Keratinocyte (primary cell): ENCODE measurements at regions not wholly inside any gene's neighbourhood (a gene's known extent, or its start where the extent isn't known, plus 50 kb on each side); places are given as distances from the start of the nearest gene placed in this dataset.

Source experiments
- DNase-seq: peaks from one replicate; pipeline ENCODE4 v3.0.0-alpha.2; 2011; ENCODE audit warnings: low read depth, missing footprints, low spot score
- FAIRE-seq: peaks from 2 replicates; lab custom pipeline; 2011; peaks lifted over from hg19 to GRCh38; lab: Jason Lieb, UNC
- H2AFZ ChIP-seq: 2 replicates; pipeline ENCODE4 v1.6.0; 2012; ENCODE audit warnings: low read length, control low read depth, inconsistent platforms; ENCODE audit not compliant: control insufficient read depth
- H3K27ac ChIP-seq: 2 replicates; pipeline ENCODE4 v1.5.1; 2011; ENCODE audit warnings: low read length; ENCODE audit not compliant: control insufficient read depth, insufficient read depth
- H3K27me3 ChIP-seq: 3 replicates; pipeline ENCODE4 v1.6.0; 2011; ENCODE audit warnings: low read length; ENCODE audit not compliant: control insufficient read depth, insufficient read depth; ENCODE audit errors: extremely low read depth
- H3K36me3 ChIP-seq, 2 experiments: 2 replicates in 1 of 2; 3 replicates in 1 of 2; pipeline ENCODE4 v1.5.1; 2011; ENCODE audit warnings: low read length in 2 of 2, mild to moderate bottlenecking in 1 of 2; ENCODE audit not compliant: control insufficient read depth in 2 of 2, insufficient read depth in 2 of 2; ENCODE audit errors: extremely low read depth in 1 of 2
- H3K4me1 ChIP-seq: 3 replicates; pipeline ENCODE4 v1.5.1; 2011; ENCODE audit warnings: low read length; ENCODE audit not compliant: control insufficient read depth, insufficient read depth; ENCODE audit errors: extremely low read depth
- H3K4me2 ChIP-seq: 3 replicates; pipeline ENCODE4 v1.6.0; 2011; ENCODE audit warnings: low read depth, low read length; ENCODE audit not compliant: control insufficient read depth, insufficient read depth; ENCODE audit errors: extremely low read depth
- H3K4me3 ChIP-seq, 3 experiments: fragments of 200-600 bp in 1 of 3; sonication (generic) in 1 of 3; 2 replicates in 2 of 3; 3 replicates in 1 of 3; pipeline ENCODE4 v1.5.1; 2011 to 2016; ENCODE audit warnings: low read length in 3 of 3, mild to moderate bottlenecking in 3 of 3, control low read depth in 2 of 3, inconsistent platforms in 1 of 3, low read depth in 1 of 3, mixed read lengths in 1 of 3, mixed run types in 1 of 3, moderate library complexity in 1 of 3; ENCODE audit not compliant: control insufficient read depth in 2 of 3, insufficient read depth in 2 of 3; ENCODE audit errors: extremely low read depth in 1 of 3
- H3K79me2 ChIP-seq: 2 replicates; pipeline ENCODE4 v1.6.0; 2012; ENCODE audit warnings: low read length; ENCODE audit not compliant: control insufficient read depth, insufficient read depth
- H3K9ac ChIP-seq: 3 replicates; pipeline ENCODE4 v1.6.0; 2011; ENCODE audit warnings: low read length; ENCODE audit not compliant: control insufficient read depth, insufficient read depth; ENCODE audit errors: extremely low read depth
- H3K9me1 ChIP-seq: 3 replicates; pipeline ENCODE4 v1.6.0; 2011; ENCODE audit warnings: low read length; ENCODE audit not compliant: control insufficient read depth, insufficient read depth; ENCODE audit errors: extremely low read depth
- H3K9me3 ChIP-seq: 2 replicates; pipeline ENCODE4 v1.5.1; 2012; ENCODE audit warnings: low read depth, low read length; ENCODE audit not compliant: control insufficient read depth
- H4K20me1 ChIP-seq: 3 replicates; pipeline ENCODE4 v1.6.0; 2011; ENCODE audit warnings: low read length; ENCODE audit not compliant: control insufficient read depth, insufficient read depth; ENCODE audit errors: extremely low read depth
- CTCF ChIP-seq, 3 experiments: IDR thresholded peaks in 1 of 3; conservative IDR thresholded peaks in 1 of 3; optimal IDR thresholded peaks in 1 of 3; 2 replicates in 2 of 3; 3 replicates in 1 of 3; pipeline versions ENCODE3 to v1.5.1; 2011; ENCODE audit warnings: low read length in 3 of 3, mild to moderate bottlenecking in 3 of 3, moderate library complexity in 2 of 3, control low read depth in 1 of 3, inconsistent platforms in 1 of 3; ENCODE audit not compliant: insufficient read depth in 2 of 3; ENCODE audit errors: extremely low read depth in 1 of 3
- EZH2 ChIP-seq: IDR thresholded peaks from one replicate; pipeline ENCODE4 v1.6.1; 2012; ENCODE audit warnings: inconsistent platforms, mild to moderate bottlenecking, low read length, moderate library complexity
- dilution Hi-C: fragments of 300-500 bp; cut with MboI; formaldehyde crosslinking; loops from one replicate; pipeline ENCODE4 v1.7.0; 2020; ENCODE audit warnings: low sequenced_read_pairs; ENCODE audit not compliant: extremely low pct_ligation_motif_present

GRCh38 chr11:45569776-45570175, 95.6 kb downstream of the CHST1 start:
- H4K20me1 ChIP-seq: no peaks in the 10 kb centered on the region
- no peak for FAIRE-seq
- H3K9me1 ChIP-seq: no peaks in the 10 kb centered on the region
- H3K4me1 ChIP-seq: no peaks in the 10 kb centered on the region
- no peaks in the 10 kb centered on the region for H3K79me2 ChIP-seq
- no peak overlapping the region for H2AFZ ChIP-seq
- no peak overlapping the region for H3K4me3 ChIP-seq
- no peaks in the 10 kb centered on the region for H3K9me3 ChIP-seq
- no peak overlapping the region for H3K9ac ChIP-seq
- dilution Hi-C loops: no loop called here
- no peak overlapping the region for H3K27ac ChIP-seq
- H3K36me3 ChIP-seq: no peaks in the 10 kb centered on the region
- TF ChIP-seq CTCF (optimal IDR thresholded peaks at IDR 0.05 in 1 of 3, IDR thresholded peaks at IDR 0.05 in 1 of 3, conservative IDR thresholded peaks at IDR 0.05 in 1 of 3; ENCODE audit: extremely low read depth in 1 of 3, insufficient read depth in 2 of 3, low read length in 3 of 3) (no peak), EZH2 (no peak)
- H3K4me2 ChIP-seq: no peak overlapping the region
- H3K27me3 ChIP-seq: no peaks in the 10 kb centered on the region
- DNase-seq: no peak

- TF ChIP-seq CTCF (optimal IDR thresholded peaks at IDR 0.05 in 1 of 3, IDR thresholded peaks at IDR 0.05 in 1 of 3, conservative IDR thresholded peaks at IDR 0.05 in 1 of 3; ENCODE audit: extremely low read depth in 1 of 3, insufficient read depth in 2 of 3, low read length in 3 of 3) (no peak), EZH2 (no peak)
- Histone ChIP-seq H3K4me2 (no peak overlapping the region), H3K79me2 (no peaks in the 10 kb centered on the region), H3K9ac (no peak overlapping the region), H3K27ac (no peak overlapping the region), H3K36me3 (no peaks in the 10 kb centered on the region), H3K9me1 (no peaks in the 10 kb centered on the region), H3K4me1 (no peaks in the 10 kb centered on the region), H3K4me3 (no peak overlapping the region), H3K27me3 (no peaks in the 10 kb centered on the region), H2AFZ (no peak overlapping the region), H4K20me1 (no peaks in the 10 kb centered on the region), H3K9me3 (no peaks in the 10 kb centered on the region)
- DNase-seq (no peak), FAIRE-seq (no peak)
- dilution Hi-C loops: no loop called here
Observed at GRCh38 chr11:45568049-45568448, 97.4 kb downstream of the CHST1 start.
